Mammary epithelial cell (primary cell): ENCODE measurements at regions not wholly inside any gene's neighbourhood (a gene's known extent, or its start where the extent isn't known, plus 50 kb on each side); places are given as distances from the start of the nearest gene placed in this dataset.

Source experiments
- CTCF ChIP-seq, 2 donors: IDR thresholded peaks in 1 of 2; conservative IDR thresholded peaks in 1 of 2; 2 replicates each; pipeline ENCODE4 v1.5.1; 2011 to 2012; ENCODE audit warnings: inconsistent platforms in 2 of 2, low read length in 2 of 2, mild to moderate bottlenecking in 2 of 2, control low read depth in 1 of 2, low read depth in 1 of 2; ENCODE audit not compliant: insufficient read depth in 1 of 2; ENCODE audit errors: extremely low read depth in 1 of 2
- EZH2 ChIP-seq: IDR thresholded peaks from 2 replicates; pipeline ENCODE4 v1.6.1; 2012; ENCODE audit warnings: low read length, inconsistent platforms, borderline replicate concordance

DNA sequence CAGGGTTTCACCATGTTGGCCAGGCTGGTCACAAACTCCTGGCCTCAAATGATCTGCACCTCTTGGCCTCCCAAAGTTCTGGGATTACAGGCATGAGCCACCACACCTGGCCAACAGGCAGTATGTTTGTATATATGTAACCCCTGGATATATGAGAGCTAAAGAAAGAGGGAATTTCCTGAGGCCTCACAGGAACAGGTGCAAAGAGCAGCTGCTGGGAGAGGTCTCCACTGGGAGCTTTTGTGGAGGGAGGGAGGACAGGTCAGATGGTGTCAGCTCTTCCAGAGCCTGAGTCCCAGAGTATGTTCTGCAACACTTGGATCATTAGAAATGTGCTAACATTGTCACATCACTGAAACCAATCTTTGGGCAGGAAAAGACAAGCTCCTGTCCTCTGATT lies 110.1 kb upstream of the KIF5B start:
- TF ChIP-seq CTCF (conservative IDR thresholded peaks at IDR 0.05 in 1 of 2, IDR thresholded peaks at IDR 0.05 in 1 of 2; ENCODE audit: extremely low read depth in 1 of 2, insufficient read depth in 1 of 2, low read depth in 1 of 2, low read length in 2 of 2) (no peak), EZH2 (no peak)
